A673 (cell line): ENCODE measurements at regions not wholly inside any gene's neighbourhood (a gene's known extent, or its start where the extent isn't known, plus 50 kb on each side); places are given as distances from the start of the nearest gene placed in this dataset.

Source experiments
- EZH2 ChIP-seq: fragments of 200-600 bp; sonication (generic); IDR thresholded peaks from 2 replicates; pipeline ENCODE4 v1.6.1; 2017; ENCODE audit warnings: borderline replicate concordance, low read depth, mild to moderate bottlenecking, mixed read lengths, antibody characterized with exemption, low read length; ENCODE audit not compliant: poor library complexity, severe bottlenecking
- TF ChIP-seq, protein P1 (sequence below): fragments of 300-800, 200-600 bp; sonication (generic); conservative IDR thresholded peaks from 2 replicates; pipeline ENCODE4 v1.5.1; 2017; ENCODE audit warnings: low read depth, mild to moderate bottlenecking, antibody characterized with exemption, low read length, moderate library complexity, mixed read lengths

GRCh38 chr3:191889106-191889505, 428.1 kb downstream of the PYDC2 start:
- TF ChIP-seq, protein P1, sequence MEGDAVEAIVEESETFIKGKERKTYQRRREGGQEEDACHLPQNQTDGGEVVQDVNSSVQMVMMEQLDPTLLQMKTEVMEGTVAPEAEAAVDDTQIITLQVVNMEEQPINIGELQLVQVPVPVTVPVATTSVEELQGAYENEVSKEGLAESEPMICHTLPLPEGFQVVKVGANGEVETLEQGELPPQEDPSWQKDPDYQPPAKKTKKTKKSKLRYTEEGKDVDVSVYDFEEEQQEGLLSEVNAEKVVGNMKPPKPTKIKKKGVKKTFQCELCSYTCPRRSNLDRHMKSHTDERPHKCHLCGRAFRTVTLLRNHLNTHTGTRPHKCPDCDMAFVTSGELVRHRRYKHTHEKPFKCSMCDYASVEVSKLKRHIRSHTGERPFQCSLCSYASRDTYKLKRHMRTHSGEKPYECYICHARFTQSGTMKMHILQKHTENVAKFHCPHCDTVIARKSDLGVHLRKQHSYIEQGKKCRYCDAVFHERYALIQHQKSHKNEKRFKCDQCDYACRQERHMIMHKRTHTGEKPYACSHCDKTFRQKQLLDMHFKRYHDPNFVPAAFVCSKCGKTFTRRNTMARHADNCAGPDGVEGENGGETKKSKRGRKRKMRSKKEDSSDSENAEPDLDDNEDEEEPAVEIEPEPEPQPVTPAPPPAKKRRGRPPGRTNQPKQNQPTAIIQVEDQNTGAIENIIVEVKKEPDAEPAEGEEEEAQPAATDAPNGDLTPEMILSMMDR: no peak
- no peak for TF ChIP-seq EZH2
